Mammary epithelial cell (primary cell): ENCODE measurements at regions not wholly inside any gene's neighbourhood (a gene's known extent, or its start where the extent isn't known, plus 50 kb on each side); places are given as distances from the start of the nearest gene placed in this dataset.

ENCODE experiments used
- EZH2 ChIP-seq: IDR thresholded peaks from 2 replicates; pipeline ENCODE4 v1.6.1; 2012; ENCODE audit warnings: low read length, inconsistent platforms, borderline replicate concordance
- TF ChIP-seq, protein P1 (sequence below), 2 donors: IDR thresholded peaks in 1 of 2; conservative IDR thresholded peaks in 1 of 2; 2 replicates each; pipeline ENCODE4 v1.5.1; 2011 to 2012; ENCODE audit warnings: inconsistent platforms in 2 of 2, low read length in 2 of 2, mild to moderate bottlenecking in 2 of 2, control low read depth in 1 of 2, low read depth in 1 of 2; ENCODE audit not compliant: insufficient read depth in 1 of 2; ENCODE audit errors: extremely low read depth in 1 of 2

DNA sequence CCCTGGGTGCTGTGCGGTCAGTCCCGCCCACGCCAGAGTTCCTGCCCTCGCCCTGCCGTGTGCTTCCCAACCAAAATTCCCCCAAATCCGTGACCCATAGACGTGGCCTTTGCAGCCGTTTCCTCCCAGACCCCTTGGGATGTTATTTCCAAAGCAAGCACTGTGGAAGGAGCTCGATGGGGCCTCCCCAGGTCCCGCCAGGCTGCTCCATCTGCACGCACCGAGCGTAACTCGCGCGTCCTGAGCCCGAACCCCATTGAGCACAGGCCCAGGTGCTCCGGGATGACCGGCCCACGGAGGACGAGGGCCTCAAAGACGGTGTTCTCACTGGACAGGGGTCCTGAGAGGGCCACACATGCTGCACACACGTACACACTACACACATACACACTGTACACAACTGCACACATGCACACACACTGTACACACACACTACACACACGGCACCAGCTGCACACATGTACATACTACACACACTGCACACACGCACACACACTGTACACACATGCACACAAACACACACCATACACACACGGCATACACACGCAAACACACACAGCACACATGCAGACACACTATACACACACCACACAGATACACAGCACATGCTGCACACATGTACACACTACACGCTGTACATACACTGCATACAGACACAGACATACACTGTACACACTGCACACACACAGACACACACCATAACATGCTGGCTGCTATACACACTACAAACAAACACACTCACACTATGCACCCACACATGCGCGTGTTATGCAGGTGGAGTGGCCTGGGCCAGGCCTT, 431.2 kb upstream of the SALL3 start:
- TF ChIP-seq, protein P1, sequence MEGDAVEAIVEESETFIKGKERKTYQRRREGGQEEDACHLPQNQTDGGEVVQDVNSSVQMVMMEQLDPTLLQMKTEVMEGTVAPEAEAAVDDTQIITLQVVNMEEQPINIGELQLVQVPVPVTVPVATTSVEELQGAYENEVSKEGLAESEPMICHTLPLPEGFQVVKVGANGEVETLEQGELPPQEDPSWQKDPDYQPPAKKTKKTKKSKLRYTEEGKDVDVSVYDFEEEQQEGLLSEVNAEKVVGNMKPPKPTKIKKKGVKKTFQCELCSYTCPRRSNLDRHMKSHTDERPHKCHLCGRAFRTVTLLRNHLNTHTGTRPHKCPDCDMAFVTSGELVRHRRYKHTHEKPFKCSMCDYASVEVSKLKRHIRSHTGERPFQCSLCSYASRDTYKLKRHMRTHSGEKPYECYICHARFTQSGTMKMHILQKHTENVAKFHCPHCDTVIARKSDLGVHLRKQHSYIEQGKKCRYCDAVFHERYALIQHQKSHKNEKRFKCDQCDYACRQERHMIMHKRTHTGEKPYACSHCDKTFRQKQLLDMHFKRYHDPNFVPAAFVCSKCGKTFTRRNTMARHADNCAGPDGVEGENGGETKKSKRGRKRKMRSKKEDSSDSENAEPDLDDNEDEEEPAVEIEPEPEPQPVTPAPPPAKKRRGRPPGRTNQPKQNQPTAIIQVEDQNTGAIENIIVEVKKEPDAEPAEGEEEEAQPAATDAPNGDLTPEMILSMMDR (conservative IDR thresholded peaks at IDR 0.05 in 1 of 2, IDR thresholded peaks at IDR 0.05 in 1 of 2; ENCODE audit: extremely low read depth in 1 of 2, insufficient read depth in 1 of 2, low read depth in 1 of 2, low read length in 2 of 2) = no peak
- TF ChIP-seq EZH2 = no peak
